ENCODE measurements at regions not wholly inside any gene's neighbourhood (a gene's known extent, or its start where the extent isn't known, plus 50 kb on each side); places are given as distances from the start of the nearest gene placed in this dataset.

DNA sequence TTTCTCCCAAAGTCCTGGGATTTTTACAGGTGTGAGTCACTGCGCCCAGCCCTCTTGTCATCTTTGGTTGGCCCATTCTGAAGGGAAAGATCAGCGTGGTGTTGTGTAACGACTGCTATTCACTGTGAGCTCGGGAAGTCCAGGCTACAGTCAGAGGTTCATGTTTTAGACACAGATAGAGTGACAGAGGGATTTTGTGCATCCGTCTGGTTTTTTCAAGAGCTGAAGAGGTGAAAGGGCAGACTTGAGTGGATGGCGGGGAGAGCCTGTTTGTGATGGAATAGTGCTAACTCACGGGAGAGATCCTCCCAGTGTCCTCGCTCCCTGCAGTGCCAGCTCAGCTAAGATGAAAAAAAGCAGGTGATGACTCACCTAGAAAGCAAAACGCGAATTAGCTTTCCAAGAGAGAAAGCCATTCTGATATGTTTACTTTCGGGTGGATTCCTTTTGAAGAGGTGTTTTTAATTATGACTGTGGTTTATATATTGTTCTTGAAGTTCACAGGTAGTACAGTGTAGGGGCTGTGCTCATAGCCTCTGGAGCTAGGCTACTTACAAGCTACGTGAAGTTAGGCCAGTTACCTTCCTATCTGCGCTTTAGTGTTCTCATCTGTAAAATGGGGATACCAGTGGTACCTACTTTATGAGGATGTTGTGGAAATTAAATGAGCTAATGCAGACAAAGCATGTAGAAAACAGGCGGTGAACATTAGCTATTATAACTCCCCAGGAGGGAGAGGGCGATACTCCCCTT lies 67.2 kb downstream of the C11orf91 start:
- peaks cover 0 to 3% of the 10 kb centered on the region in 2 donors for H3K9me3 ChIP-seq
- no peak overlapping the region for H3K27ac ChIP-seq
- ATAC-seq = peak; percentile 58
- DNase-seq = no peak
- no peaks in the 10 kb centered on the region for H3K27me3 ChIP-seq
- H3K4me1 ChIP-seq = peaks cover 0 to 15% of the 10 kb centered on the region in 2 donors
- no peak for TF ChIP-seq CTCF (IDR thresholded peaks at IDR 0.05)
- H3K4me3 ChIP-seq = no peak overlapping the region
- intact Hi-C loops (cut with DNase I) = no loop called here
- no peaks in the 10 kb centered on the region for H3K36me3 ChIP-seq

GRCh38 chr11:33631749-33632091 lies 68.9 kb downstream of the C11orf91 start:
- H3K27ac ChIP-seq = no peak overlapping the region
- H3K4me3 ChIP-seq = no peak overlapping the region
- ATAC-seq (no peak), DNase-seq (no peak)
- intact Hi-C loops (cut with DNase I) = no loop called here
- H3K36me3 ChIP-seq = no peaks in the 10 kb centered on the region
- H3K9me3 ChIP-seq = peaks cover 0 to 3% of the 10 kb centered on the region in 2 donors
- peaks cover 0 to 15% of the 10 kb centered on the region in 2 donors for H3K4me1 ChIP-seq
- no peak for TF ChIP-seq CTCF (IDR thresholded peaks at IDR 0.05)
- H3K27me3 ChIP-seq = no peaks in the 10 kb centered on the region

DNA sequence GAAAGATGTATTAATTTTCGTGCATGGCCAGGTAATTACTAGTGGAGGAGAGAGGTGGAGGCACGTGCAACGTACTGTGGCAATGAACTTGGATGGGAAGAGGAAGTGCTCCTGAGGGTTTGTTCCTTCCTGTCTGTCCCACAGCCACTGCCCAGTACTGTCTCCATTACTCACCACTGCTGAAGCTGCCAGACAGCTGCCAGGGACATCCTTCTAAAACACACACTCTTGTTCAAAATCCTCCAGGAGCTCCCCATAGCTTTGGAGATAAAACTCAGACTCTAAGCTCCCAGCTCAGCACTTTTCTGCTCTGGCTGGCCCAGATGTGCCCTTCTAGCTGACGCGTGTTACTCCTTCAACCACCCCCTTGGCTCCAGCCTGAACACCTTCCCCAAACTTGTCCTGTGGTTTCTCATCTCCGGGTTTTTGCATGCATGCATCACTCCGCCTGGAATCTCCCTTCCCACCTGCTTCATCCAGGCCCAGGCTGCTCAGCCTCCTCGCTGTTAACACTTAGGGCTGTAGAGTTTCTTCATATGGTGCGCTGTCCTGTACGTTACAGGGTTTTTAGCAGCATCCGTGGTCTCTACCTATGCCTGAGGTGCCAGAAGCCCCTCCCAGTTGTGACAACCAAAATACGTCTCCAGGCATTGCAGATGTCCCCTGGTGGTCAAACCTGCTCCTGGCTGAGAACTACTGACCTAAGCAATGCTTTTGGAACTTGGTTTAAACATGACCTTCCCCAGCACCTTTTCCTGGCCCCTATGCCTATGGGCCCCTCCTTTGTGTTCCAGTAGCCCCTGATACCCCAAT lies 69.5 kb downstream of the C11orf91 start:
- no peak overlapping the region for H3K4me3 ChIP-seq
- DNase-seq (no peak), ATAC-seq (no peak)
- no peaks in the 10 kb centered on the region for H3K36me3 ChIP-seq
- no peak for TF ChIP-seq CTCF (IDR thresholded peaks at IDR 0.05)
- intact Hi-C loops (cut with DNase I) = no loop called here
- no peak overlapping the region for H3K27ac ChIP-seq
- peaks cover 0 to 3% of the 10 kb centered on the region in 2 donors for H3K9me3 ChIP-seq
- H3K4me1 ChIP-seq = peaks cover 0 to 13% of the 10 kb centered on the region in 2 donors
- H3K27me3 ChIP-seq = no peaks in the 10 kb centered on the region

DNA sequence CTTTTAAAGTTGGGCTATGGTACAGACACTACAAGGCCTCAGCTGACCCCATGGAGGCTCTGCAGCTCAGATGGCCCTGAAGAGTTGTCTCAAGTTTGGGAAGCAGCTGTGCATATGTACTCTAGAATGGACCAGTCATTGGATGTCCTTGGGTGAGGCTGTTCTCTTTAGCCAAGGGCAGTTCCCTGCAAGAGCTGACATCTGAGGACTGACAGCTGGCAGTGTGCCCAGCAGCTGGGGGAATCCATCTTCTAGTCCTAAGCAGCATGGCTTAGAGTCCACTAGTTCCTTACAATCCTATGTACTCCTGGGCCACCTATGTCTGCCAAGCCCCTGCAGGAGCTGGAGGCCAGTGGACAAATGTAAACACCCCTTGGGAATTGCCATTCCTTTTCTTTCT lies 76.5 kb downstream of the C11orf91 start:
- Histone ChIP-seq H3K27ac (no peak overlapping the region), H3K27me3 (no peaks in the 10 kb centered on the region), H3K36me3 (no peaks in the 10 kb centered on the region), H3K4me3 (no peak overlapping the region), H3K9me3 (no peaks in the 10 kb centered on the region), H3K4me1 (no peaks in the 10 kb centered on the region)
- TF ChIP-seq CTCF (IDR thresholded peaks at IDR 0.05) = no peak
- ATAC-seq = no peak
- DNase-seq = peak in 1 of 4 donors; percentile 6
- intact Hi-C loops (cut with DNase I) = no loop called here

GRCh38 chr11:33622806-33623205 lies 77.8 kb downstream of the C11orf91 start:
- ATAC-seq = no peak

More at GRCh38 chr11:33622806-33623205, 77.8 kb downstream of the C11orf91 start:
- TF ChIP-seq CTCF (IDR thresholded peaks at IDR 0.05) = no peak
- Histone ChIP-seq H3K9me3 (no peaks in the 10 kb centered on the region), H3K4me3 (no peak overlapping the region), H3K4me1 (no peaks in the 10 kb centered on the region), H3K36me3 (no peaks in the 10 kb centered on the region), H3K27me3 (no peaks in the 10 kb centered on the region), H3K27ac (no peak overlapping the region)
- intact Hi-C loops (cut with DNase I) = no loop called here
- no peak for DNase-seq
